ENCODE measurements at regions not wholly inside any gene's neighbourhood (a gene's known extent, or its start where the extent isn't known, plus 50 kb on each side); places are given as distances from the start of the nearest gene placed in this dataset.

- TF ChIP-seq TAF1 (IDR thresholded peaks at IDR 0.05; ENCODE audit: low read depth) (no peak), YY1 (IDR thresholded peaks at IDR 0.05; ENCODE audit: low read depth) (no peak), RAD21 (IDR thresholded peaks at IDR 0.05; ENCODE audit: low read depth) (no peak), MAX (IDR thresholded peaks at IDR 0.05) (no peak), NFIC (IDR thresholded peaks at IDR 0.05) (no peak), TCF12 (IDR thresholded peaks at IDR 0.05; ENCODE audit: low read depth) (no peak), CREB1 (IDR thresholded peaks at IDR 0.05; ENCODE audit: low read depth) (no peak), EGR1 (IDR thresholded peaks at IDR 0.05) (no peak), ZBTB7A (IDR thresholded peaks at IDR 0.05; ENCODE audit: low read depth) (no peak), FOXM1 (IDR thresholded peaks at IDR 0.05; ENCODE audit: borderline replicate concordance, low read depth) (no peak), CEBPB (IDR thresholded peaks at IDR 0.05) (no peak), TEAD4 (IDR thresholded peaks at IDR 0.05) (no peak), EP300 (IDR thresholded peaks at IDR 0.05; ENCODE audit: borderline replicate concordance) (no peak)
- TF ChIP-seq, protein P1, sequence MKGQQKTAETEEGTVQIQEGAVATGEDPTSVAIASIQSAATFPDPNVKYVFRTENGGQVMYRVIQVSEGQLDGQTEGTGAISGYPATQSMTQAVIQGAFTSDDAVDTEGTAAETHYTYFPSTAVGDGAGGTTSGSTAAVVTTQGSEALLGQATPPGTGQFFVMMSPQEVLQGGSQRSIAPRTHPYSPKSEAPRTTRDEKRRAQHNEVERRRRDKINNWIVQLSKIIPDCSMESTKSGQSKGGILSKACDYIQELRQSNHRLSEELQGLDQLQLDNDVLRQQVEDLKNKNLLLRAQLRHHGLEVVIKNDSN (IDR thresholded peaks at IDR 0.05), result no peak
- TF ChIP-seq, protein P2, sequence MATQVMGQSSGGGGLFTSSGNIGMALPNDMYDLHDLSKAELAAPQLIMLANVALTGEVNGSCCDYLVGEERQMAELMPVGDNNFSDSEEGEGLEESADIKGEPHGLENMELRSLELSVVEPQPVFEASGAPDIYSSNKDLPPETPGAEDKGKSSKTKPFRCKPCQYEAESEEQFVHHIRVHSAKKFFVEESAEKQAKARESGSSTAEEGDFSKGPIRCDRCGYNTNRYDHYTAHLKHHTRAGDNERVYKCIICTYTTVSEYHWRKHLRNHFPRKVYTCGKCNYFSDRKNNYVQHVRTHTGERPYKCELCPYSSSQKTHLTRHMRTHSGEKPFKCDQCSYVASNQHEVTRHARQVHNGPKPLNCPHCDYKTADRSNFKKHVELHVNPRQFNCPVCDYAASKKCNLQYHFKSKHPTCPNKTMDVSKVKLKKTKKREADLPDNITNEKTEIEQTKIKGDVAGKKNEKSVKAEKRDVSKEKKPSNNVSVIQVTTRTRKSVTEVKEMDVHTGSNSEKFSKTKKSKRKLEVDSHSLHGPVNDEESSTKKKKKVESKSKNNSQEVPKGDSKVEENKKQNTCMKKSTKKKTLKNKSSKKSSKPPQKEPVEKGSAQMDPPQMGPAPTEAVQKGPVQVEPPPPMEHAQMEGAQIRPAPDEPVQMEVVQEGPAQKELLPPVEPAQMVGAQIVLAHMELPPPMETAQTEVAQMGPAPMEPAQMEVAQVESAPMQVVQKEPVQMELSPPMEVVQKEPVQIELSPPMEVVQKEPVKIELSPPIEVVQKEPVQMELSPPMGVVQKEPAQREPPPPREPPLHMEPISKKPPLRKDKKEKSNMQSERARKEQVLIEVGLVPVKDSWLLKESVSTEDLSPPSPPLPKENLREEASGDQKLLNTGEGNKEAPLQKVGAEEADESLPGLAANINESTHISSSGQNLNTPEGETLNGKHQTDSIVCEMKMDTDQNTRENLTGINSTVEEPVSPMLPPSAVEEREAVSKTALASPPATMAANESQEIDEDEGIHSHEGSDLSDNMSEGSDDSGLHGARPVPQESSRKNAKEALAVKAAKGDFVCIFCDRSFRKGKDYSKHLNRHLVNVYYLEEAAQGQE (IDR thresholded peaks at IDR 0.05; ENCODE audit: low read depth), result no peak
These were observed 707.9 kb upstream of the ID2 start for GRCh38 chr2:7973801-7974480.

GRCh38 chr2:7974936-7975335 is 706.9 kb upstream of the ID2 start:
- no peak for TF ChIP-seq ZBTB7A (IDR thresholded peaks at IDR 0.05; ENCODE audit: low read depth)
- TF ChIP-seq, protein P2 (IDR thresholded peaks at IDR 0.05; ENCODE audit: low read depth), result no peak
- no peak for TF ChIP-seq NFIC (IDR thresholded peaks at IDR 0.05)
- no peak for TF ChIP-seq YY1 (IDR thresholded peaks at IDR 0.05; ENCODE audit: low read depth)
- TF ChIP-seq EGR1 (IDR thresholded peaks at IDR 0.05), result no peak
- no peak for TF ChIP-seq TCF12 (IDR thresholded peaks at IDR 0.05; ENCODE audit: low read depth)
- TF ChIP-seq TEAD4 (IDR thresholded peaks at IDR 0.05), result no peak
- no peak for TF ChIP-seq RAD21 (IDR thresholded peaks at IDR 0.05; ENCODE audit: low read depth)
- no peak for TF ChIP-seq TAF1 (IDR thresholded peaks at IDR 0.05; ENCODE audit: low read depth)
- TF ChIP-seq, protein P1 (IDR thresholded peaks at IDR 0.05), result no peak
- no peak for TF ChIP-seq FOXM1 (IDR thresholded peaks at IDR 0.05; ENCODE audit: borderline replicate concordance, low read depth)
- TF ChIP-seq CEBPB (IDR thresholded peaks at IDR 0.05), result no peak
- TF ChIP-seq EP300 (IDR thresholded peaks at IDR 0.05; ENCODE audit: borderline replicate concordance), result no peak
- no peak for TF ChIP-seq MAX (IDR thresholded peaks at IDR 0.05)
- no peak for TF ChIP-seq CREB1 (IDR thresholded peaks at IDR 0.05; ENCODE audit: low read depth)

DNA sequence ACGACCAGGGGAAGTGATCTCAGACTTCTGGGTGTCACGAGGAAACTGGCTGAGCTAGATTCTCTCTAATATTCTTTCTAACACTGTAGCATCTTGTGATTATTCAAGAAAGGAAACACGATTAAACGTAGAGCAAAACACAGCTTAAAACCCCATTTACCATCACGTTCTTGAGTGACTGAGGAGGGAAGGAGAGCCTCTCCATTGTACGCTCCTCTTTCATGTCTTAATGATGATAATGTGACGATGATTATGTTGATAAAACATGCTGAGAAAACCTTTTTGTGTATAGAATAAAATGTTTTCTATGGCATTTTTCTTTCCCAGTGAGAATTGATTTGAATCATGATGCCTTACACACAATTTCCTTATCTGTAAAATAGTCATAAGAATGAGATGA is 705.6 kb upstream of the ID2 start:
- TF ChIP-seq NFIC (IDR thresholded peaks at IDR 0.05), result no peak
- TF ChIP-seq CEBPB (IDR thresholded peaks at IDR 0.05), result no peak
- TF ChIP-seq, protein P2 (IDR thresholded peaks at IDR 0.05; ENCODE audit: low read depth), result no peak
- TF ChIP-seq ZBTB7A (IDR thresholded peaks at IDR 0.05; ENCODE audit: low read depth), result no peak
- TF ChIP-seq RAD21 (IDR thresholded peaks at IDR 0.05; ENCODE audit: low read depth), result no peak
- no peak for TF ChIP-seq FOXM1 (IDR thresholded peaks at IDR 0.05; ENCODE audit: borderline replicate concordance, low read depth)
- no peak for TF ChIP-seq CREB1 (IDR thresholded peaks at IDR 0.05; ENCODE audit: low read depth)
- TF ChIP-seq MAX (IDR thresholded peaks at IDR 0.05), result no peak
- no peak for TF ChIP-seq EP300 (IDR thresholded peaks at IDR 0.05; ENCODE audit: borderline replicate concordance)
- TF ChIP-seq YY1 (IDR thresholded peaks at IDR 0.05; ENCODE audit: low read depth), result no peak
- no peak for TF ChIP-seq TAF1 (IDR thresholded peaks at IDR 0.05; ENCODE audit: low read depth)
- no peak for TF ChIP-seq TCF12 (IDR thresholded peaks at IDR 0.05; ENCODE audit: low read depth)
- no peak for TF ChIP-seq TEAD4 (IDR thresholded peaks at IDR 0.05)
- TF ChIP-seq EGR1 (IDR thresholded peaks at IDR 0.05), result no peak
- TF ChIP-seq, protein P1 (IDR thresholded peaks at IDR 0.05), result no peak
